Omental fat pad (tissue), 3 donors: ENCODE measurements at regions not wholly inside any gene's neighbourhood (a gene's known extent, or its start where the extent isn't known, plus 50 kb on each side); places are given as distances from the start of the nearest gene placed in this dataset.

ENCODE experiments used
- ATAC-seq: fragments of 150-250 bp; one replicate; pipeline ENCODE4 v1.9.1; 2016; ENCODE audit warnings: mild to moderate bottlenecking, moderate library complexity; ENCODE audit not compliant: low FRiP score
- DNase-seq: peaks from one replicate; pipeline ENCODE4 v3.0.0-alpha.2; 2019; ENCODE audit warnings: low spot score
- TF ChIP-seq, protein P1 (sequence below), 3 donors: fragments of 450-650 bp; IDR thresholded peaks; one replicate each; pipeline ENCODE4 v1.5.1; 2016 to 2017; ENCODE audit warnings: antibody characterized with exemption in 3 of 3, mild to moderate bottlenecking in 3 of 3, moderate library complexity in 2 of 3

DNA sequence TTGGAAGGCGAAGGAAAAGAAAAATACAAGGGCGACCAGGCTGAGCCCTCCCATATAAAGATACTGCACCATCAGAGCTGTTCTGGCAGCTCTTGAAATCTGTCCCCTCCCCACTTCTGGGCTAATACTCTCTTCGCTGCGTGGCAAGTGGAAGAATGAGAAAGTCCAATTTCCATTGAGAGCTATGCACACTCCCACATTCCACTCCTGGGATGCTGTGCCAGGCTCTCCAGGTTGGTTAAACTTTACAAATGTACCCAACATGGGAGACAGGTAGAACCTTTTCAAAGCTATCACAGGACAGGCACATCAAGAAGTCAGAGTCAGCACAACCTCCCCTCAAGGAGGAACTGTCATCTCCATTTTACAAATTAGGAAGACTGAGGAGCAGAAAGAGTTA, 465.0 kb downstream of the SHQ1 start:
- ATAC-seq = no peak

DNA sequence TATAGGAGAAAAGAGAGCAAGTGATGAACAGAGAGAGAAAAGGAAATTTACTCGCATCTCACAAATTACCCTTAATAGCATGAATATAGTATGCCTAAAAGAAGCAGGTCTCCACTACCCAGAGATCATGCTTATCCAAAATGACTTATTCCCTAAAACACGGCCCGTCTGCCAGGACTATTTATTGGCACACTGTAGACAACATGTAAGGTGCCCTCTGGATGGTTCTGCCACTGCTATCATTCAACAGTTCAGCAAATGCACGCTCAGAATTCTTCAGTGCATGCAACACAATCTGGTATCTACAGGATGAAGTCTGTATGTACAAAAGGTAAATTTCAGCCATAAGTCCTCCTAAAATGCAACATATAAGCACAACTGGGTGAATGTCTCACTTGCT, 465.8 kb downstream of the SHQ1 start:
- TF ChIP-seq, protein P1, sequence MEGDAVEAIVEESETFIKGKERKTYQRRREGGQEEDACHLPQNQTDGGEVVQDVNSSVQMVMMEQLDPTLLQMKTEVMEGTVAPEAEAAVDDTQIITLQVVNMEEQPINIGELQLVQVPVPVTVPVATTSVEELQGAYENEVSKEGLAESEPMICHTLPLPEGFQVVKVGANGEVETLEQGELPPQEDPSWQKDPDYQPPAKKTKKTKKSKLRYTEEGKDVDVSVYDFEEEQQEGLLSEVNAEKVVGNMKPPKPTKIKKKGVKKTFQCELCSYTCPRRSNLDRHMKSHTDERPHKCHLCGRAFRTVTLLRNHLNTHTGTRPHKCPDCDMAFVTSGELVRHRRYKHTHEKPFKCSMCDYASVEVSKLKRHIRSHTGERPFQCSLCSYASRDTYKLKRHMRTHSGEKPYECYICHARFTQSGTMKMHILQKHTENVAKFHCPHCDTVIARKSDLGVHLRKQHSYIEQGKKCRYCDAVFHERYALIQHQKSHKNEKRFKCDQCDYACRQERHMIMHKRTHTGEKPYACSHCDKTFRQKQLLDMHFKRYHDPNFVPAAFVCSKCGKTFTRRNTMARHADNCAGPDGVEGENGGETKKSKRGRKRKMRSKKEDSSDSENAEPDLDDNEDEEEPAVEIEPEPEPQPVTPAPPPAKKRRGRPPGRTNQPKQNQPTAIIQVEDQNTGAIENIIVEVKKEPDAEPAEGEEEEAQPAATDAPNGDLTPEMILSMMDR (IDR thresholded peaks at IDR 0.05) = no peak
- ATAC-seq (no peak), DNase-seq (no peak)

More for the DNA sequence above, 465.0 kb downstream of the SHQ1 start:
- DNase-seq = no peak
- TF ChIP-seq, protein P1 (IDR thresholded peaks at IDR 0.05) = no peak

DNA sequence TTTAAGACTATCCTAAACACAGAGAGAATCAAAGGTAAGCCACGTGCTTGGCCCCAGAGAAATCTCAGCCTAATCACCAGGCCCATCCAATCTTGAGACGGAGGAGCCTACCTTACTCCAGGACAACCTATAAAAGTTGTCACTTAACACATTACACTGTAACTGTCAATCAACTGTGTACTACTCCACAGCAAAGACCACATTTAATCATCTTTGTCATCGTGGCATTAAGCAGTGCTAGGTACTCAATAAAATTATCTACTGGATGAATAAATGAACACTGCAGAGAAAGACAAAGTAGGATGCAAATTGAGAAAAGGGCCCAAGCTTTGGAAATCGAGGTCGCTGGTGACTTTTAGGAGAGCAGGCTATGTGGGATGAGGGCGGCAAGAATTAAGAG, 466.7 kb downstream of the SHQ1 start:
- no peak for ATAC-seq
- TF ChIP-seq, protein P1 (IDR thresholded peaks at IDR 0.05) = no peak
- no peak for DNase-seq

DNA sequence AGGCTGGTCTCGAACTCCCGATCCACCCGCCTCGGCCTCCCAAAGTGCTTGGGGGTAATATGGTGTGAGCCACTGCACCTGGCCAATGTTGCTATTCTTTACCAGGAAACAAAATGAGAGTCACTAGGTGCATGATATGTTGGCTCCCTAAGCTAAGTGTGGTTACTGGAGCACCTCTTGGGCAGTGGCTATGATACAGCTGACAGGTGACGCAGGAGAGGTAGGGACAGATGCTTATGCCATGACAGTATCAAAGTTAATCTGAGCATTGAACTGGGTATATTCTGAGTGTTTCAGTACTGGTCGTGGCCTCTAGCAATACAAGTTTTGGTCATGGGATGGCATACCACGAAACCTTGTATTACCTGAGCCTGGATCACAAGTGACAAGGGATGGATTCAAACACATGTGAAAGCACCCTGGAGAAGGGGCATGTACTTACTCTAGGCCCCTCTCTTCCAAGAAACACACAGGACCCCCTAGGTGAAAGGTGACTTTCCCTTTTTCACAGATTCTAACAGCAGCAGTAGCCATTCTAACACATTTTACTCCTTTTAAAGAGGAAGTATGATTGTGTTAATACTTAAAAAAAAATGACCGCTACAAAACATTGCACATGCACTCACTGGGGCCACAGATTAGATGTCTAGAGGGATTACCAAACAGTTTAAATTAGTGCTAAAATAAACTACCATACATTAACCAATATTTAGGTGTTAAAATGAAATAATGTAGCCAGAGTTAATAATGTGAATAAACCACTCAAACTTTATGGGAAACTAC, 467.3 kb downstream of the SHQ1 start:
- TF ChIP-seq, protein P1 (IDR thresholded peaks at IDR 0.05) = no peak
- DNase-seq (no peak), ATAC-seq (no peak)

DNA sequence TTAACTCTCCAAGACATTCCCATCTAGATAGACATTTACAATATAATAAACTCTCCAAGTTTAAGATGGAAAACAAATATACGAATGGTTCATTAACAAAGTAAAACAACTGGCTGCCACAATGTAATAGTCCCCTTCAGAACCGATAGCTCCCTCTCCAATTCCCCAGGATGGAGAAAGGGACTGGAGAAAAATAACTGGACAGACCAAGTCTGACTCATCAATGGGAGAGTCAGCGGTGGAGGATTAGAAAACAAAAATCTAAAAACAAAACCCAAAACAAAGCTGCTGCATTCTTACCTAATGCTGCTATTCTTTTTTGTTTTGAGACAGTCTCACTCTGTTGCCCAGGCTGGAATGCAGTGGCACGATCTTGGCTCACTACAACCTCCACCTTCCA, 468.1 kb downstream of the SHQ1 start:
- no peak for DNase-seq
- TF ChIP-seq, protein P1 (IDR thresholded peaks at IDR 0.05) = no peak
- no peak for ATAC-seq

DNA sequence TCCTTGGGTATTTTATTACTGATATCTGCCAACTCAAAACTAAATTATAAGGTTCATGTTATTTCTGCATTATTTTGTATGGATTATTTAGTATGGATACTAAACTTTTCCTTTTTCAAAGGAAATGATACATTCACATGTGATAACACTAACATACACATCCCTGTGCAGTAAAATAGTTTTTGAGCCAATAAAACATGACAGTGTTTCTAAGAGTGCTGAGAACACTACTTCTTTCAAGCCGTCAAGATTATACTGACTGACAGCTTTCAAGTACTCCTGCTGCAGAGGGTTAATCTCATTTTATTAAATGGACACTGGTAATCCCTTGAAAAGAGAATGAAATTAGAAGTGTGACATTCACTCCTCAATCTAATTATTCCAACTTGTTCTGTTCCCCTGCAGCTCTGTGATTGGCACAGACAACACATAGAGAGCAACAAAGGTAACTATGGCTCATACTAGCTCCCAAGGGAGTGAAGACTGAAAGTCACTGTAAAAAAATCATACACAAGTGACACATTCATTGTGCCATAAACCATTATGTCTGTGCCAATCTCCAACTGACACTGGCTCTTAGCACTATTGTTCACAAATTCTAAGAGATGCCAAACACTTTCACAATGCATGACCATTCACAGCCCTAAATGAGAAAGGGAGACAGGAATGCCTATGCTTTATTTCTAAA, 468.6 kb downstream of the SHQ1 start:
- no peak for ATAC-seq
- no peak for DNase-seq
- TF ChIP-seq, protein P1 (IDR thresholded peaks at IDR 0.05) = no peak

DNA sequence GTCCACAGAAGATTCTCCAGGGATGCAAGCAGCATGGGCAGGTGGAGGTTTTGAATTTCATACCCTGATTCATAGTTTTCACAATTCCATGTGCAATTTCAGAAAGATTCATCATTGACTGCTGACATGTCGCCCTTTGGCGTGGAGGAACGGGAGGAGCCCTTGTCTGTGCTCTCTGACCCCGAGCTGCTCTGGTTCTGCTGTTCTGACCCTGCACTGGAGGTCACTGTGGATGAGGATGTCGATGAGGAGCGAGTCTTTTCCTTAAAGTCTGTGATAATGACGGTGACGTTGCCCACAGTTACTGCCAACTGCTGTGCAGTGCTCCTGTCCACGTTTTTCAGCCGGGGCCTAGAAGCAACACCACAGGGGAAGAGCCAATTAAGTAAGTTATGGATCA, 470.0 kb downstream of the SHQ1 start:
- TF ChIP-seq, protein P1 (IDR thresholded peaks at IDR 0.05) = no peak
- ATAC-seq (no peak), DNase-seq (no peak)
